ENCODE measurements at regions not wholly inside any gene's neighbourhood (a gene's known extent, or its start where the extent isn't known, plus 50 kb on each side); places are given as distances from the start of the nearest gene placed in this dataset.

DNA sequence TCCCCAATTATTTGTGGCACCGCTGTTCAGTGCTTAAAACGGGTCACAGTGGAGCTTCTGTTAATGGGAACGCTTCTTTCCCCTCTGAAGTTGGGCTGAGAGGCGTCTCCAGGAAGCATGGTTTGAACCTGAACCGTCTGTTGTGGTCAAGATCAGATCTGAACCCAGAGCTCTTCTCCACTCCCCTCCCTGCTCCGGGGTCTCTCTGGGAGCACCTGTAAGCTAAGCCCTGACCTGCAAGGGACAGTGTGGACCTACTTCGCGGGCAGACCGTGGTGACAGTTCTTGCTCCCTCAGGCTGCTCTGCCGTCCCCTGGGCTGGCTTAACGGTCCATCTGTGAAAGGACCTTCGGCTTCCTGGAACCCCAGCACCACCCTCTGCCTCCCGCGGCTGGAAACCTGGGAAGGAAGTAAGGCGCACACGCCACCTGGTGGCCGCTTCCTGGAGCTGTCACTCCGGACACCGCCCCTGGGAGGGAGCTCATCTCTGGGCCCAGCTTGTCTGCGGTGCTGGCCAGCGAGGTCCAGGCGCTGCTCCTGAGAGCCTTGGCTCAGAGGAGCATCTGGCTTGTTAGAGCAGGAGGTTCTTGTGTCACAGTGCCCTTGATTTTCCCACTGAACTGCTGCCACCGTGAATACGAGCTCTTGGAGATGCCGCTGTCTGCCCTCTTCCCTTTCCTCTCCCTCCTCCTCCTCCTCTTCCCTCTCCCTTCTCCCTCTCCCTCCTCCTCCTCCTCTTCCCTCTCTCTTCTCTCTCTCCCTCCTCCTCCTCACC lies 518.5 kb upstream of the EEF2KMT start:
- H3K36me3 ChIP-seq (ENCODE audit: control insufficient read depth in 2 of 2, extremely low read depth in 1 of 2, insufficient read depth in 2 of 2, low read length in 2 of 2): no peaks in the 10 kb centered on the region
- H3K9me3 ChIP-seq (replicated peaks; ENCODE audit: control insufficient read depth, insufficient read depth, low read length): peaks cover 6% of the 10 kb centered on the region
- H2AFZ ChIP-seq (ENCODE audit: low read depth, low read length): no peak overlapping the region
- no peaks in the 10 kb centered on the region for H3K9me1 ChIP-seq (replicated peaks; ENCODE audit: control insufficient read depth, extremely low read depth, insufficient read depth, low read length)
- H3K27me3 ChIP-seq (ENCODE audit: control insufficient read depth in 2 of 2, insufficient read depth in 2 of 2, low read length in 2 of 2): no peaks in the 10 kb centered on the region
- FAIRE-seq (no peak), DNase-seq (ENCODE audit: low read depth, low spot score) (no peak)
- no peak overlapping the region for H3K4me3 ChIP-seq (replicated peaks in 1 of 3; ENCODE audit: insufficient read depth in 1 of 3, low read depth in 1 of 3, low read length in 3 of 3)
- TF ChIP-seq POLR2AphosphoS5 (IDR thresholded peaks at IDR 0.05; ENCODE audit: insufficient read depth, low read depth, low read length) (no peak), FOS (IDR thresholded peaks at IDR 0.05; ENCODE audit: borderline replicate concordance, insufficient read depth, low read length) (no peak), POLR2A (IDR thresholded peaks at IDR 0.05; ENCODE audit: low read depth, low read length) (no peak), EZH2 (IDR thresholded peaks at IDR 0.05; ENCODE audit: borderline replicate concordance, low read depth, low read length, severe bottlenecking) (no peak), MYC (IDR thresholded peaks at IDR 0.05; ENCODE audit: low read depth, low read length) (no peak), GATA2 (IDR thresholded peaks at IDR 0.05; ENCODE audit: insufficient read depth, insufficient read length, low read depth, low read length) (no peak), JUN (IDR thresholded peaks at IDR 0.05; ENCODE audit: borderline replicate concordance, insufficient read depth, insufficient read length, low read depth) (no peak)
- TF ChIP-seq, protein P1, sequence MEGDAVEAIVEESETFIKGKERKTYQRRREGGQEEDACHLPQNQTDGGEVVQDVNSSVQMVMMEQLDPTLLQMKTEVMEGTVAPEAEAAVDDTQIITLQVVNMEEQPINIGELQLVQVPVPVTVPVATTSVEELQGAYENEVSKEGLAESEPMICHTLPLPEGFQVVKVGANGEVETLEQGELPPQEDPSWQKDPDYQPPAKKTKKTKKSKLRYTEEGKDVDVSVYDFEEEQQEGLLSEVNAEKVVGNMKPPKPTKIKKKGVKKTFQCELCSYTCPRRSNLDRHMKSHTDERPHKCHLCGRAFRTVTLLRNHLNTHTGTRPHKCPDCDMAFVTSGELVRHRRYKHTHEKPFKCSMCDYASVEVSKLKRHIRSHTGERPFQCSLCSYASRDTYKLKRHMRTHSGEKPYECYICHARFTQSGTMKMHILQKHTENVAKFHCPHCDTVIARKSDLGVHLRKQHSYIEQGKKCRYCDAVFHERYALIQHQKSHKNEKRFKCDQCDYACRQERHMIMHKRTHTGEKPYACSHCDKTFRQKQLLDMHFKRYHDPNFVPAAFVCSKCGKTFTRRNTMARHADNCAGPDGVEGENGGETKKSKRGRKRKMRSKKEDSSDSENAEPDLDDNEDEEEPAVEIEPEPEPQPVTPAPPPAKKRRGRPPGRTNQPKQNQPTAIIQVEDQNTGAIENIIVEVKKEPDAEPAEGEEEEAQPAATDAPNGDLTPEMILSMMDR (IDR thresholded peaks at IDR 0.05; ENCODE audit: extremely low read depth in 1 of 2, insufficient read depth in 1 of 2, low read depth in 1 of 2, low read length in 2 of 2): no peak
- TF ChIP-seq, protein P2, sequence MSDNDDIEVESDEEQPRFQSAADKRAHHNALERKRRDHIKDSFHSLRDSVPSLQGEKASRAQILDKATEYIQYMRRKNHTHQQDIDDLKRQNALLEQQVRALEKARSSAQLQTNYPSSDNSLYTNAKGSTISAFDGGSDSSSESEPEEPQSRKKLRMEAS (IDR thresholded peaks at IDR 0.05; ENCODE audit: insufficient read depth, insufficient read length): no peak
- ChIA-PET CTCF (no interaction called here), POLR2A (no interaction called here)
- H4K20me1 ChIP-seq (replicated peaks; ENCODE audit: control insufficient read depth, extremely low read depth, insufficient read depth, low read length): no peaks in the 10 kb centered on the region
- H3K4me2 ChIP-seq (ENCODE audit: insufficient read depth, low read length): no peak overlapping the region
- H3K4me1 ChIP-seq (ENCODE audit: control insufficient read depth, extremely low read depth, insufficient read depth, low read length): no peaks in the 10 kb centered on the region
- H3K9ac ChIP-seq (replicated peaks; ENCODE audit: extremely low read depth, insufficient read depth, low read length): no peak overlapping the region
- no peaks in the 10 kb centered on the region for H3K79me2 ChIP-seq (ENCODE audit: control insufficient read depth, insufficient read depth, low read length)
- intact Hi-C loops (cut with micrococcal nuclease) (no loop called here), dilution Hi-C loops (cut with MboI; ENCODE audit: extremely low pct_ligation_motif_present, low sequenced_read_pairs) (no loop called here)
- no TSS peak for BruUV-seq (replicated peaks)
- H3K27ac ChIP-seq (ENCODE audit: insufficient read depth, low read depth, low read length): no peak overlapping the region
